K562 (cell line): ENCODE measurements at regions not wholly inside any gene's neighbourhood (a gene's known extent, or its start where the extent isn't known, plus 50 kb on each side); places are given as distances from the start of the nearest gene placed in this dataset.

Source experiments
- ATAC-seq: fragments of 200-7000 bp; cut with Tn5 transposase; 3 replicates; pipeline ENCODE4 v1.9.1; 2020; ENCODE audit warnings: moderate library complexity
- BruUV-seq: library from RNA; stranded (reverse); fragments of 400-500 nt; replicated peaks from 2 replicates; lab custom pipeline; 2021; lab: Mats Ljungman, UMichigan
- CTCF ChIA-PET: fragments of 300-600 bp; formaldehyde crosslinking; extraction: SDS; loops from one replicate; lab custom pipeline; 2021; ENCODE audit warnings: low intra/inter-chr PET ratio; lab: Yijun Ruan, JAX
- POLR2A ChIA-PET: fragments of 300-600, 350-650 bp; sonication (Branson Sonifier 250); formaldehyde crosslinking; extraction: SDS; loops from one replicate; lab custom pipeline; 2021; ENCODE audit warnings: antibody characterized with exemption, inconsistent platforms; lab: Yijun Ruan, JAX
- DNase-seq, 4 experiments: peaks; one replicate each; pipeline versions ENCODE4 v3.0.0 to v3.0.0-alpha.2; 2011 to 2018; ENCODE audit warnings: low spot score in 3 of 4, mixed read lengths in 3 of 4; ENCODE audit errors: extremely low read depth in 1 of 4
- FAIRE-seq: peaks from 2 replicates; lab custom pipeline; 2011; peaks lifted over from hg19 to GRCh38; lab: Jason Lieb, UNC
- H2AFZ ChIP-seq: 2 replicates; pipeline ENCODE4 v1.6.0; 2011; ENCODE audit warnings: low read depth, low read length, control low read depth, inconsistent platforms
- H3K27ac ChIP-seq: fragments of 200-600 bp; 3 replicates; pipeline ENCODE4 v1.8.0; 2011; ENCODE audit warnings: low read depth, mild to moderate bottlenecking, control low read depth, inconsistent platforms, low read length, moderate library complexity, mixed read lengths; ENCODE audit errors: extremely low read depth
- H3K27me3 ChIP-seq, 2 experiments: fragments of 300-600 bp in 1 of 2; 2 replicates in 1 of 2; 3 replicates in 1 of 2; pipeline versions ENCODE4 v1.6.0 to v1.8.0; 2011; ENCODE audit warnings: inconsistent platforms in 2 of 2, low read length in 2 of 2, mild to moderate bottlenecking in 1 of 2, mixed read lengths in 1 of 2, moderate library complexity in 1 of 2; ENCODE audit not compliant: control insufficient read depth in 2 of 2, insufficient read depth in 2 of 2
- H3K36me3 ChIP-seq: fragments of 300-600 bp; 3 replicates; pipeline ENCODE4 v1.8.0; 2011; ENCODE audit warnings: mild to moderate bottlenecking, low read length, inconsistent platforms; ENCODE audit not compliant: control insufficient read depth, insufficient read depth
- H3K4me1 ChIP-seq, 2 experiments: fragments of 200-600 bp in 1 of 2; replicated peaks in 1 of 2; 2 replicates in 1 of 2; 3 replicates in 1 of 2; pipeline versions ENCODE4 v1.5.1 to v1.8.0; 2011; ENCODE audit warnings: inconsistent platforms in 2 of 2, low read length in 2 of 2, mild to moderate bottlenecking in 1 of 2, mixed read lengths in 1 of 2, moderate library complexity in 1 of 2; ENCODE audit not compliant: control insufficient read depth in 2 of 2, insufficient read depth in 2 of 2
- H3K4me2 ChIP-seq: 2 replicates; pipeline ENCODE4 v1.6.1; 2011; ENCODE audit warnings: low read length, control low read depth, inconsistent platforms, mixed read lengths; ENCODE audit not compliant: insufficient read depth
- H3K4me3 ChIP-seq: fragments of 200-600 bp; sonication (generic), shearing (Covaris generic); 2 replicates; pipeline ENCODE4 v1.5.1; 2016; ENCODE audit warnings: control low read depth, inconsistent platforms
- H3K79me2 ChIP-seq: fragments of 200-600 bp; 3 replicates; pipeline ENCODE4 v1.8.0; 2011; ENCODE audit warnings: low read length, inconsistent platforms; ENCODE audit not compliant: control insufficient read depth, insufficient read depth
- H3K9ac ChIP-seq, 2 experiments: 2 replicates each; pipeline versions ENCODE4 v1.6.0 to v1.6.1; 2011; ENCODE audit warnings: low read depth in 2 of 2, low read length in 2 of 2, control low read depth in 1 of 2, inconsistent platforms in 1 of 2, mild to moderate bottlenecking in 1 of 2, mixed read lengths in 1 of 2; ENCODE audit not compliant: insufficient read depth in 1 of 2
- H3K9me1 ChIP-seq: one replicate; pipeline ENCODE4 v1.6.0; 2011; ENCODE audit warnings: inconsistent platforms, mild to moderate bottlenecking, low read length, moderate library complexity; ENCODE audit not compliant: control insufficient read depth, insufficient read depth
- H3K9me3 ChIP-seq: replicated peaks from 2 replicates; pipeline ENCODE4 v1.5.1; 2011; ENCODE audit warnings: low read depth, low read length, inconsistent platforms; ENCODE audit not compliant: control insufficient read depth, insufficient read depth
- H4K20me1 ChIP-seq: replicated peaks from 2 replicates; pipeline ENCODE4 v1.6.1; 2011; ENCODE audit warnings: low read length, inconsistent platforms, mixed read lengths; ENCODE audit not compliant: control insufficient read depth, insufficient read depth
- BMI1 ChIP-seq: fragments of 150-350 bp; IDR thresholded peaks from 2 replicates; pipeline ENCODE4 v1.6.1; 2014; ENCODE audit warnings: low read length
- CBX2 ChIP-seq: fragments of 200-600 bp; sonication (generic); IDR thresholded peaks from one replicate; pipeline ENCODE4 v1.6.1; 2012; ENCODE audit warnings: mild to moderate bottlenecking, low read length, inconsistent platforms; ENCODE audit not compliant: insufficient read depth, poor library complexity, severe bottlenecking
- MED1 ChIP-seq: sonication (generic); formaldehyde crosslinking; IDR thresholded peaks from 2 replicates; pipeline ENCODE4 v1.8.1; 2023; ENCODE audit warnings: missing genetic modification reagents, borderline replicate concordance
- NR2C1 ChIP-seq, 2 experiments: fragments of 450-650 bp; IDR thresholded peaks; 2 replicates each; pipeline ENCODE4 v1.6.1; 2017; ENCODE audit warnings: mild to moderate bottlenecking in 2 of 2, antibody characterized with exemption in 1 of 2, inconsistent platforms in 1 of 2, missing compliant biosample characterization in 1 of 2, missing genetic modification characterization in 1 of 2
- STAT5B ChIP-seq: fragments of 250-450 bp; sonication (Bioruptor Pico); IDR thresholded peaks from 2 replicates; pipeline ENCODE4 v1.8.0; 2021; ENCODE audit warnings: mild to moderate bottlenecking, inconsistent platforms
- TCF3 ChIP-seq: sonication (generic); formaldehyde crosslinking; IDR thresholded peaks from 2 replicates; pipeline ENCODE4 v1.4.0; 2020; ENCODE audit warnings: mild to moderate bottlenecking, missing genetic modification reagents
- TCF7L2 ChIP-seq: fragments of 150-350 bp; IDR thresholded peaks from 2 replicates; pipeline ENCODE4 v1.6.1; 2016; ENCODE audit warnings: low read depth, mild to moderate bottlenecking, low read length, moderate library complexity
- WGBS: fragments of 100-300 bp; shearing (Covaris generic); methylation state at CpG from one replicate; pipeline ENCODE4 v1.1.6; 2016; ENCODE audit warnings: low coverage, mixed read lengths; ENCODE audit not compliant: insufficient coverage; ENCODE audit errors: missing lambda C conversion rate; 5-methylcytosine and 5-hydroxymethylcytosine counted together
- in situ Hi-C: fragments of 300-500 bp; cut with MboI; formaldehyde crosslinking; loops from 4 replicates; pipeline ENCODE4 v1.15.0; 2018; ENCODE audit warnings: inconsistent platforms, mixed read lengths
- intact Hi-C: fragments of 100-400 bp; cut with micrococcal nuclease; formaldehyde crosslinking; loops from 2 replicates; pipeline ENCODE4 v1.14.2; 2022
- TF ChIP-seq, protein P1 (sequence below): sonication (generic); formaldehyde crosslinking; IDR thresholded peaks from 2 replicates; pipeline ENCODE4 v1.8.0; 2022; ENCODE audit warnings: mild to moderate bottlenecking, missing genetic modification reagents
- TF ChIP-seq, protein P2 (sequence below): fragments of 450-650 bp; IDR thresholded peaks from 2 replicates; pipeline ENCODE4 v1.7.1; 2018; ENCODE audit warnings: mild to moderate bottlenecking, low read depth; ENCODE audit not compliant: partially characterized antibody

DNA sequence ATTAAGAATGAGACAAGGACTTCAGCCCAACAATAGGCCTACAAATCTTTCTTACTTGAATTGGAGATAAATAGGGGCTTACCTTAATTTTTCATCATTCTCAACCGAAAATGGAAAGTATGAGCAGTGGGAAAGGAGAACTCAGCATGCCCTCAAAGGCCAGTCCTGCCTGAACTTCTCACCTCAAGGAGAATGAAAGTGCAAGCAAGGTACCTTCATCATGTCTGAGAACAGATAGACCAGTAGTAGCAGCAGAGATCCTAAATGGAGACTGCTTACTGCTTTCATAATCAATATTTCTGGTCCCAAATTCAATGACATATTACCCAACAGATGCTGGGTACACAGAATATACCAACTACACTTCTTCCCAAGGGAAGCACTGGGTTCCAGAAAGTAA is 194.0 kb upstream of the SLITRK1 start:
- no TSS peak for BruUV-seq
- ATAC-seq: no peak
- H3K27me3 ChIP-seq: no peaks in the 10 kb centered on the region
- no peak for FAIRE-seq
- POLR2A ChIA-PET: no interaction called here
- no peaks in the 10 kb centered on the region for H3K4me1 ChIP-seq
- no peak overlapping the region for H3K4me3 ChIP-seq
- no peaks in the 10 kb centered on the region for H3K79me2 ChIP-seq
- no peaks in the 10 kb centered on the region for H3K36me3 ChIP-seq
- no peaks in the 10 kb centered on the region for H4K20me1 ChIP-seq
- DNase-seq: no peak
- H3K9me1 ChIP-seq: no peaks in the 10 kb centered on the region
- CTCF ChIA-PET: no interaction called here
- no peak for TF ChIP-seq CBX2
- TF ChIP-seq, protein P1, sequence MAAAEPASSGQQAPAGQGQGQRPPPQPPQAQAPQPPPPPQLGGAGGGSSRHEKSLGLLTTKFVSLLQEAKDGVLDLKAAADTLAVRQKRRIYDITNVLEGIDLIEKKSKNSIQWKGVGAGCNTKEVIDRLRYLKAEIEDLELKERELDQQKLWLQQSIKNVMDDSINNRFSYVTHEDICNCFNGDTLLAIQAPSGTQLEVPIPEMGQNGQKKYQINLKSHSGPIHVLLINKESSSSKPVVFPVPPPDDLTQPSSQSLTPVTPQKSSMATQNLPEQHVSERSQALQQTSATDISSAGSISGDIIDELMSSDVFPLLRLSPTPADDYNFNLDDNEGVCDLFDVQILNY (CRISPR knock-in tag): no peak
- TF ChIP-seq BMI1: no peak
- TF ChIP-seq, protein P2, sequence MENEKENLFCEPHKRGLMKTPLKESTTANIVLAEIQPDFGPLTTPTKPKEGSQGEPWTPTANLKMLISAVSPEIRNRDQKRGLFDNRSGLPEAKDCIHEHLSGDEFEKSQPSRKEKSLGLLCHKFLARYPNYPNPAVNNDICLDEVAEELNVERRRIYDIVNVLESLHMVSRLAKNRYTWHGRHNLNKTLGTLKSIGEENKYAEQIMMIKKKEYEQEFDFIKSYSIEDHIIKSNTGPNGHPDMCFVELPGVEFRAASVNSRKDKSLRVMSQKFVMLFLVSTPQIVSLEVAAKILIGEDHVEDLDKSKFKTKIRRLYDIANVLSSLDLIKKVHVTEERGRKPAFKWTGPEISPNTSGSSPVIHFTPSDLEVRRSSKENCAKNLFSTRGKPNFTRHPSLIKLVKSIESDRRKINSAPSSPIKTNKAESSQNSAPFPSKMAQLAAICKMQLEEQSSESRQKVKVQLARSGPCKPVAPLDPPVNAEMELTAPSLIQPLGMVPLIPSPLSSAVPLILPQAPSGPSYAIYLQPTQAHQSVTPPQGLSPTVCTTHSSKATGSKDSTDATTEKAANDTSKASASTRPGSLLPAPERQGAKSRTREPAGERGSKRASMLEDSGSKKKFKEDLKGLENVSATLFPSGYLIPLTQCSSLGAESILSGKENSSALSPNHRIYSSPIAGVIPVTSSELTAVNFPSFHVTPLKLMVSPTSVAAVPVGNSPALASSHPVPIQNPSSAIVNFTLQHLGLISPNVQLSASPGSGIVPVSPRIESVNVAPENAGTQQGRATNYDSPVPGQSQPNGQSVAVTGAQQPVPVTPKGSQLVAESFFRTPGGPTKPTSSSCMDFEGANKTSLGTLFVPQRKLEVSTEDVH: no peak
- no peak for TF ChIP-seq NR2C1 (IDR thresholded peaks at IDR 0.05)
- no peak for TF ChIP-seq NR2C1 (tag; IDR thresholded peaks at IDR 0.05)
- TF ChIP-seq TCF7L2: no peak
- TF ChIP-seq TCF3: no peak
- TF ChIP-seq MED1: no peak
- TF ChIP-seq STAT5B: no peak
- TF ChIP-seq, all 486 proteins: peak for 0
- no peak overlapping the region for H3K9ac ChIP-seq
- H2AFZ ChIP-seq: no peak overlapping the region
- intact Hi-C loops (no loop called here), in situ Hi-C loops (no loop called here)
- WGBS: 0% methylated on average over 1 of the region's 1 CpG
- H3K27ac ChIP-seq: no peak overlapping the region
- H3K4me2 ChIP-seq: no peak overlapping the region
- H3K9me3 ChIP-seq: no peaks in the 10 kb centered on the region
